GM18505 (cell line): ENCODE measurements at regions not wholly inside any gene's neighbourhood (a gene's known extent, or its start where the extent isn't known, plus 50 kb on each side); places are given as distances from the start of the nearest gene placed in this dataset.

Experiments
- ATAC-seq: cut with Tn5 transposase; IDR thresholded peaks from one replicate; pipeline ENCODE4 v1.9.1; 2021; ENCODE audit not compliant: unreplicated experiment
- POLR2A ChIP-seq: IDR thresholded peaks from 4 replicates; pipeline ENCODE4 v1.6.1; 2011; ENCODE audit warnings: borderline replicate concordance; ENCODE audit not compliant: insufficient read depth, insufficient read length; ENCODE audit errors: extremely low read depth

DNA sequence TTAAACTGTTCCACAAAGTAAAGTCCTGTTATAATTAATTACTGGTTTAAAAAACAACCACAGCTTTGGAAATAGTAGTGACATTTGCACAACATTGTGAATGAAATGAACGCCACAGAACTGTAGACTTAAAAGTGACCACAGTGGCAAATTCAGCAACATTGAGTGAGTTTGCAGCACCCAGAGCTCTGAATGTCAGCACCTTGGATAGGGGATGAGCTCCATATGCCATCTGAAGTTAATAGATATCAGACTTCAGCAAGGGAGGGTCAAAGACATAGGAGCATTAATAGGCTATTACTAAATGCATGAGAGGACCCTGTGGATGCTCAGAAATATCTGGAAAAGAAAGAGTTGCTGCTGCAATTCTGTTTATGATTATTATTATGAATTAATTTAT, 55.3 kb upstream of the KCNIP4 start:
- no peak for ATAC-seq
- TF ChIP-seq POLR2A, result no peak
